Colonic mucosa (tissue), 4 donors: ENCODE measurements at regions not wholly inside any gene's neighbourhood (a gene's known extent, or its start where the extent isn't known, plus 50 kb on each side); places are given as distances from the start of the nearest gene placed in this dataset.

Experiments
- DNase-seq: peaks from one replicate; pipeline ENCODE4 v3.0.0-alpha.2; 2020
- H3K27ac ChIP-seq: fragments of 200-600 bp; one replicate; pipeline ENCODE4 v1.8.0; 2021
- H3K27me3 ChIP-seq: fragments of 200-600 bp; one replicate; pipeline ENCODE4 v1.8.0; 2021
- H3K36me3 ChIP-seq: fragments of 200-600 bp; one replicate; pipeline ENCODE4 v1.8.0; 2021
- H3K4me1 ChIP-seq: fragments of 200-600 bp; one replicate; pipeline ENCODE4 v1.8.0; 2021; ENCODE audit warnings: mild to moderate bottlenecking
- H3K4me3 ChIP-seq: fragments of 200-600 bp; one replicate; pipeline ENCODE4 v1.8.0; 2021
- H3K9ac ChIP-seq, 2 donors: one replicate each; pipeline ENCODE4 v1.7.0; 2013; ENCODE audit warnings: control low read depth in 2 of 2, low read depth in 2 of 2, low read length in 2 of 2
- H3K9me3 ChIP-seq: fragments of 200-600 bp; one replicate; pipeline ENCODE4 v1.8.0; 2021
- CTCF ChIP-seq: fragments of 200-600 bp; IDR thresholded peaks from one replicate; pipeline ENCODE4 v1.8.0; 2022; ENCODE audit warnings: antibody characterized with exemption, mild to moderate bottlenecking
- intact Hi-C: fragments of 100-400 bp; cut with DNase I; formaldehyde crosslinking; loops from one replicate; pipeline ENCODE4 v1.14.1; 2022
- donor health status: healthy.
- donor health status: DM: no; HTN: no; CAD: no.
- donor health status: DM: no; HTN: no; CAD: no.

GRCh38 chr5:17831279-17831678 is 197.0 kb downstream of the TAF11L14 start:
- Histone ChIP-seq H3K9ac (no peak overlapping the region), H3K4me1 (no peaks in the 10 kb centered on the region), H3K9me3 (no peaks in the 10 kb centered on the region), H3K4me3 (no peak overlapping the region), H3K27me3 (no peaks in the 10 kb centered on the region), H3K27ac (no peak overlapping the region), H3K36me3 (no peaks in the 10 kb centered on the region)
- DNase-seq: no peak
- TF ChIP-seq CTCF: no peak
- intact Hi-C loops: no loop called here

DNA sequence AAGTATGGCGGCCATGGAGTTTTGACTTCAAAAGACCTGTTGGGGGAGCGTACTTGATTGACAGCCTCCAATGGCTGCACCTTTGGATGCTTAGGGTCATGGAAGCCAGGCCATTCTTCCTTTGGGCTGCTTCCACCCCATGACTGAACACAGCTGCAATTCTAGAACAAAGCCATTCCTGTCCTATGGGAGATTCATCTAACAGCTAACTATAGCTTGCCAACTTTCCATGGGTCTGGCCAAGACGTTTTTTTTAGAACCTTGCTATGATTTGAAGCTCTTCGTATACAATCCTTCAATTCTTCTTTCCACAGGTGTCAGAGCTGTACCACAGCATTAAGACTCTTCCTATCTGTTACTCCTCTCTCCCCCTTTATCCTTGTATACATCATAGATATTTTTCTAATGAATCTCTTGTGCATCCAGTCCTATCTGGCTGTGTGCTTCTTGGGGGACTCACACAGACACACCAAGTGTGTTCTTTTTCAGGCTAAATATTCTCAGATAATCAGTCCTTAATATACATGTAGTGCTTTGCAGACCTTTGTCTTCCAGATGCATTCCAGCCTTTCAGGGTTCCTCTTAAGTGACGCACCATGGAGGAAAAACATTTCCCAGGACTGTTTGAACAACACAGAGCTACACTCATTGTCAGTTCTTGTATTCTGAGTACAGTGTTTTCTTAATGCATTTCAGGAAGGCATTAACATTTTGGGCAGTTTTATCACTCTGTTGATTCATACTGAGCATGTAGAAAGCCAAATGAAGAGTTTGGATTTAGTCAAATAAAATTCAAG is 198.9 kb downstream of the TAF11L14 start:
- H3K27me3 ChIP-seq: no peaks in the 10 kb centered on the region
- no peaks in the 10 kb centered on the region for H3K4me1 ChIP-seq
- no peak for TF ChIP-seq CTCF
- H3K9ac ChIP-seq: no peak overlapping the region
- H3K9me3 ChIP-seq: no peaks in the 10 kb centered on the region
- H3K36me3 ChIP-seq: no peaks in the 10 kb centered on the region
- no peak for DNase-seq
- H3K4me3 ChIP-seq: no peak overlapping the region
- H3K27ac ChIP-seq: no peak overlapping the region
- intact Hi-C loops: no loop called here

GRCh38 chr5:17837757-17838156 is 203.5 kb downstream of the TAF11L14 start:
- no peak overlapping the region for H3K4me3 ChIP-seq
- intact Hi-C loops: no loop called here
- no peak overlapping the region for H3K27ac ChIP-seq
- H3K4me1 ChIP-seq: no peaks in the 10 kb centered on the region
- H3K9ac ChIP-seq: no peak overlapping the region
- no peaks in the 10 kb centered on the region for H3K9me3 ChIP-seq
- TF ChIP-seq CTCF: no peak
- DNase-seq: no peak
- H3K36me3 ChIP-seq: no peaks in the 10 kb centered on the region
- H3K27me3 ChIP-seq: no peaks in the 10 kb centered on the region

DNA sequence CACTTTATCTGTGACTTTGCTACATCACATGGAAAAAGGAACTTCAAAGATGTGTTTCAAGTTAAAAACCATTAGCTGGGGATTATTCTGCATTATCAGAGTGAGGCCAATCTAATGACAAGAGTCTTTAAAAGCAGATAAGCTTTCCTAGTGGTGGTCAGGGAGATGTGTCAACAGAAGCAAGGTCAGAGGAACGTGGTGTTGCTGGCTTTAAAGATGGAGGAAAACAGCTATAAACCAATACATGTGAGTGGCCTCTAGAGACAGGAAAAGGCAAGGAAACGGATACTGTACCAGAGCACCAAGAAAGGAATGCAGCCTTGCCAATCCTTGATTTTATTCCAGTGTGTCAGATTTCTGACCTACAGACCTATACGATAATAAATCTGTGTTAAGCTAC is 204.2 kb downstream of the TAF11L14 start:
- Histone ChIP-seq H3K36me3 (no peaks in the 10 kb centered on the region), H3K9me3 (no peaks in the 10 kb centered on the region), H3K4me1 (no peaks in the 10 kb centered on the region), H3K27ac (no peak overlapping the region), H3K9ac (no peak overlapping the region), H3K4me3 (no peak overlapping the region), H3K27me3 (no peaks in the 10 kb centered on the region)
- intact Hi-C loops: no loop called here
- no peak for DNase-seq
- no peak for TF ChIP-seq CTCF

GRCh38 chr5:17839848-17840247 is 205.6 kb downstream of the TAF11L14 start:
- H3K9me3 ChIP-seq: no peaks in the 10 kb centered on the region
- no peaks in the 10 kb centered on the region for H3K27me3 ChIP-seq
- intact Hi-C loops: no loop called here
- DNase-seq: no peak
- no peaks in the 10 kb centered on the region for H3K36me3 ChIP-seq
- H3K27ac ChIP-seq: no peak overlapping the region
- H3K9ac ChIP-seq: no peak overlapping the region
- H3K4me1 ChIP-seq: no peaks in the 10 kb centered on the region
- no peak for TF ChIP-seq CTCF
- H3K4me3 ChIP-seq: no peak overlapping the region
